ENCODE measurements at regions not wholly inside any gene's neighbourhood (a gene's known extent, or its start where the extent isn't known, plus 50 kb on each side); places are given as distances from the start of the nearest gene placed in this dataset.

DNA sequence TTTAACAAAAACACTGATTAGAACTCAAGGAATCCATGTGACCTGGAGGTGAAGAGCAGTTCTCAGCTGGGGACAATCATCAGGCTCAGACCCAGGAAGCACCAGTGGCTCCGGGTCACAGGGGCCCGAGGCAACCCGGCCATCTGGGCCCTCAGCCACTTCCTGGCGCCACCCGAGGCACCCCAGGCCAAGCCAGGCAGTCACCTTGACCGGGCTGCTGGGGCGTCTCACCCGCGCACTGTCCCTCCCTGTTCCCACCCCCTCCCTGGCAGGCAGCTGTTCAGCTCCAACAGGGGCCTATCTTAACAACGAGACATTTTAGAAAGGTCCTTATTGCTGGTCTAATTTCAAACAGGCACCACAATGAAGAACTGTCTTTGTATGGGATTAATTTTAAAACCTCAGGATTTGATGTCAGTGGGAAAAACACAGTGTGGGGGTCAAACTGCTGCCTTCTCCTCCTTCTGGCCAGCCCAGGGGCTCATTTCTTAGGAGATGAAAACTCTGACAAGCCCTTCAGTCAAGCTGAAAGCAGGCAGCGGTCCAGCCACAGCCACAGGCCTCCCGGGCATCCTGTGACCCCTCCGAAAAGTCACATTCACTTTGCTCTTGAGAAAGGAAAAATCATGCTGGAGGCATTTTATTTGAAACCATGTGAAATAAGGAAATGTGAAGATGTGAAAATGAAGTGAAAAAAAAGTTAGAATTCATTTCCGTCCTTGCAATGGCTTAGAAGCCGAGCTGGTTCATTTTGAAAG is 83.3 kb downstream of the KCTD15 start:
- TF ChIP-seq, protein P1, sequence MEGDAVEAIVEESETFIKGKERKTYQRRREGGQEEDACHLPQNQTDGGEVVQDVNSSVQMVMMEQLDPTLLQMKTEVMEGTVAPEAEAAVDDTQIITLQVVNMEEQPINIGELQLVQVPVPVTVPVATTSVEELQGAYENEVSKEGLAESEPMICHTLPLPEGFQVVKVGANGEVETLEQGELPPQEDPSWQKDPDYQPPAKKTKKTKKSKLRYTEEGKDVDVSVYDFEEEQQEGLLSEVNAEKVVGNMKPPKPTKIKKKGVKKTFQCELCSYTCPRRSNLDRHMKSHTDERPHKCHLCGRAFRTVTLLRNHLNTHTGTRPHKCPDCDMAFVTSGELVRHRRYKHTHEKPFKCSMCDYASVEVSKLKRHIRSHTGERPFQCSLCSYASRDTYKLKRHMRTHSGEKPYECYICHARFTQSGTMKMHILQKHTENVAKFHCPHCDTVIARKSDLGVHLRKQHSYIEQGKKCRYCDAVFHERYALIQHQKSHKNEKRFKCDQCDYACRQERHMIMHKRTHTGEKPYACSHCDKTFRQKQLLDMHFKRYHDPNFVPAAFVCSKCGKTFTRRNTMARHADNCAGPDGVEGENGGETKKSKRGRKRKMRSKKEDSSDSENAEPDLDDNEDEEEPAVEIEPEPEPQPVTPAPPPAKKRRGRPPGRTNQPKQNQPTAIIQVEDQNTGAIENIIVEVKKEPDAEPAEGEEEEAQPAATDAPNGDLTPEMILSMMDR (IDR thresholded peaks at IDR 0.05) = no peak
- no peak for TF ChIP-seq POLR2A (IDR thresholded peaks at IDR 0.05)
